T47D (cell line): ENCODE measurements at regions not wholly inside any gene's neighbourhood (a gene's known extent, or its start where the extent isn't known, plus 50 kb on each side); places are given as distances from the start of the nearest gene placed in this dataset.

Experiments
- DNase-seq, 2 experiments: peaks; one replicate each; pipeline versions ENCODE4 v3.0.0 to v3.0.0-alpha.2; 2011 to 2012; ENCODE audit warnings: low read depth in 1 of 2, low spot score in 1 of 2
- JUND ChIP-seq: IDR thresholded peaks from 2 replicates; pipeline ENCODE4 v1.6.1; 2012; ENCODE audit warnings: low read depth
- in situ Hi-C: cut with HindIII; loops from 2 replicates; pipeline ENCODE4 v1.10.0; 2016; ENCODE audit warnings: low sequenced_read_pairs, low pct_unique_long_range_greater_than_20kb

GRCh38 chr17:34782271-34782670 is 179.0 kb downstream of the CCT6B start:
- no peak for DNase-seq
- TF ChIP-seq JUND = no peak
- in situ Hi-C loops = no loop called here

- in situ Hi-C loops = no loop called here
- no peak for TF ChIP-seq JUND
- no peak for DNase-seq
Observed at GRCh38 chr17:34781571-34782108, 179.6 kb downstream of the CCT6B start.

- DNase-seq = no peak
- in situ Hi-C loops = no loop called here
- no peak for TF ChIP-seq JUND
Observed at GRCh38 chr17:34781071-34781470, 180.2 kb downstream of the CCT6B start.

- TF ChIP-seq JUND = no peak
- DNase-seq = no peak
- in situ Hi-C loops = no loop called here
Observed at GRCh38 chr17:34780438-34780837, 180.8 kb downstream of the CCT6B start.

DNA sequence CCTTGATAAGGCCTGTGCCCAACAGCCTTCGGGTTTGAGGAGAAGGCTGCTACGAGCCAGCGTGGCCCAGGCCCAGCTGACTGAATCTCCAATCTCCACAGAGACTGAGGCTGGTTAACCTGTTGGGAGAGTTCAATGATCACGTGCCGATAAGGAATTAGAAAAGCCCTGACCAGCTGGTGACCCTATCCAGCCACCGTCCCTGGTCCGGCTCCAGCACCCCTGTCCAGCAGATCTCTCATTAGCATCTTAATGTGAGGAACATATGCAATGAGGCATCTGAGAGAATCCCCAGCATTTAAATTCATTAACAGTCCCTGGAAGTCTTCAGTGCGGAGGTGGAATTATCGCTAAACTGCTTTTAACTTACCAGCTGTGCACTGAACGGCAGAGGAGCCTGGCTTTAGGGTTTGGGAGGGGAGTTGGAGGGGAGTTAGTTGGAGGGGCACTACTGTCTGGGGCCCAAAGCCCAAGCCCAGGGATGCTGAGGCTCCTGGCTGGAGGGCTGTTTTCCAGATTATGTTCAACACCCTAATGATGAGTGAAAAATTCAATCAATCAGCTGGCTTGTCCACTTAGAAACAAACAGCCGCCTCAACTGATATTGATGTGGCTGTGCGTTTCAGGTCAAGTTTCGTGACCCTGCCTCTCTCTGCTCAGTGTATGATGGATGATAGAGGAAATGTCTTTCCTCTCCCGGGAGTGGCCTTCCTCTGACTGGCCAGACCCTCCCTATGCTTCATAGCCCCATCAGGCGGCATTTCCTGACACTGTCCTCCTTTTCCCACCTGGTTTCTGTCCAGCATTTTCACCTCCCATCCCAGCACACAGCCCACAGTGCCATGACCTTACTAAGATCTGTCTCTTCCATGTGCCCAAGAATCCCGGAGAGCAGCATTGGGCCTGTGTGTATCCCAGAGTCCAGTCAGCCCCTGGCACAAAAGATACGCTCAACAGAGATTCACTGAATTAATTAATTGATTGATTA is 184.5 kb downstream of the CCT6B start:
- in situ Hi-C loops = no loop called here
- TF ChIP-seq JUND = no peak
- no peak for DNase-seq

DNA sequence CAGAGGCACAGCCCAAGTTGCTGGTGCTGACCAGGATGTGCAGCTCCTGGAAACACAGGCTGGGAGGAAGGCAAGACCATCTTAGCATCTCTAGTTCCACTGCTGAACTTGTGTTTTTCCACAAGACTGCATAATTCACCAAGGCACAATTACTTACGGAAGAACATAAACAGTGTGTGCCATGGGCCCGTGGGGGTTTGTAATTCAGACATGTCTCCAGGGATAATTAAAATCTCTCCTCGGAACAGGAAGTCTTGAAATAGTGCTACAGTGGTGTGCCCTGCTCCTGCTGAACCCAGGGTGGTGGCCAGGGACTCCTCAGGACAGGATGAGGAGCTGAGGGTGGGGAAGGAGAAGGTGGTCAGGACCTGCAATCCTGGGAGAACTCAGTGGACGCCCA is 188.2 kb downstream of the CCT6B start:
- TF ChIP-seq JUND = no peak
- in situ Hi-C loops = no loop called here
- no peak for DNase-seq

GRCh38 chr17:34771891-34772290 is 189.4 kb downstream of the CCT6B start:
- no peak for DNase-seq
- no peak for TF ChIP-seq JUND
- in situ Hi-C loops = no loop called here

- DNase-seq = no peak
- in situ Hi-C loops = no loop called here
- TF ChIP-seq JUND = no peak
Observed at GRCh38 chr17:34770586-34770985, 190.7 kb downstream of the CCT6B start.

- no peak for TF ChIP-seq JUND
- DNase-seq = no peak
- in situ Hi-C loops = no loop called here
Observed at GRCh38 chr17:34769899-34770298, 190.5 kb downstream of the TMEM132E start.

DNA sequence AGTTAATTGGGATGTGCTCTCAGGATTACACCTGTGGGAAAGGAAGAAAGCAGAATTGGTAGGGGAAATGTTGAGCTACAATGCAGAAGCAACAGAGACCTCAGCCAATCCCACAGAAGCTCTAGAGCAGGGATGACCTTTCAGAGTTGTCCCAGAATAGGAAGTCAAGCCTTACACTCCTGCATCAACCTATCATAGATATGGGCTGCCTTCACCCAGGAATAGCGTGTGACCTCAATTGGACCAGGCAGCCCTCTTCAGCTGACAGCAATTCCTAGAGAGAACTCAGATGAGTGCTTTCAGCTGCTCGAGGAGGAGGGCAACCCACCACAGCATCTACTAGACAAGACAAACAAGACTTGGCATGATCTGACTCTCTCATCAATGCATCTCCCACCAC is 189.7 kb downstream of the TMEM132E start:
- TF ChIP-seq JUND = no peak
- no peak for DNase-seq
- in situ Hi-C loops = no loop called here

DNA sequence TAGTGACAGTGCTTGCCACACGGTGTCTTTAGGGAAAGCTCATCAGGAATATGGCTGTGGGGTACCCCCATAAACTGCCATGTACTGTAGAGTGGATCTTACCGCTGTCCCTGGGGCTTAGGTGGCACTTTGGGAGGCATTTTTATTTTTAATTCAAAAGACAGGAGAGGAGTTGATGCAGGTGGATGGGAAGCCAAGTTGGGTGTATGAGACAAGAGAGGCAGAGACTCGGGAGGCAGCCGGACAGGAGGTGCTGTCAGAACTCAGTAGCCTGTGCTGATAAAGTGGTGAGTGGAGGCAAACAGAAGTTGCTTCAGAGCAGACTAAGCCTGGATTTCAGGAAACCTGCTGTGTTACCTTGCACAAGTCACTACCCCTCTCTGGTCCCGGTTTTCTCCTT is 185.9 kb downstream of the TMEM132E start:
- no peak for DNase-seq
- TF ChIP-seq JUND = no peak
- in situ Hi-C loops = no loop called here

GRCh38 chr17:34764716-34765115 is 185.3 kb downstream of the TMEM132E start:
- no peak for TF ChIP-seq JUND
- no peak for DNase-seq
- in situ Hi-C loops = no loop called here

DNA sequence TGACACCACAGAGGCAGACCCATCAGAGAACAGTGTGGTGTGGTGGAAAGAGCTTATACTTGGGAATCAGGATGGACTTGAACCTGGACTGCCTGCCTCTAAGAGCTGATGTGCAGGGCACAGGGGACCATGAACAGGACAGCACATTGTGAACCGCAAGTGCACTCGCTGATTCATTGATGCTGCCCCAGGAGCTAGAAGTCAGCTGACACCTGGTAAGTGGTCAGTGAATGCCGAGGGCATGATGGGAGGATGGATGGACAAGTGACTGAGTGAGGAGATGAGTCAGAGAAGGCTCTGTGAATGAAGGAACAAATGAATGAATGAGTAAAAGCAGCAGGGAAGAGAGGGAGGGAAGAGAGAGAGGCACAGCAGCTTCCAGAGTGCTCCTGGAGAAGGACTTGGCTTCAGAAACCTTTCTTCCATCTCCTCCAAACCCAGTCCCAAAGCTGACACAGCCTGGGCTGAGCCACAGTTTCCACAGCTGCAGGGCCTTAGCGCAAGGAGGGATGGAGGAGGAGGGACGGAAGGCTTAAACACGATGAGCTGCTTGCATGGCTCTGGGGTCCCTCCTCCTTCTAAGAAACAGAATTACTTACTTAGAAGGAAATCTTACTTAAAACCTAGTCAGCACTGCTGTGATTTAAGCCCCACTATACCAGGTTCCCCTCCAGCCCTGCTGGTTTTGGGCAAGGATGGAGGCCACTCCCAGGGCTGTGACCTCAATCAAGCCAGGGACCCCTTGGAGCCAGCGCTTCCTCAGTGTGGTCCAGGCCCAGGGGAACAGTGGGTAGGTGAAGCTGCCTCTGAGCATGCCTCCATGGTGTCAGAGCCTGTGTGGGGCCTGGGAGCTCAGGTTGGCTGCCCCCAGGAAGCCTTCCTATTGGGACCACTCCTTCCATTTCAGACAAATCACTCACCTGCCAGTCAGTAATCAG is 184.6 kb downstream of the TMEM132E start:
- in situ Hi-C loops = no loop called here
- no peak for DNase-seq
- TF ChIP-seq JUND = no peak
